Neural progenitor cell (in vitro differentiated cells): ENCODE measurements at regions not wholly inside any gene's neighbourhood (a gene's known extent, or its start where the extent isn't known, plus 50 kb on each side); places are given as distances from the start of the nearest gene placed in this dataset.

Experiments
- DNase-seq: peaks from one replicate; pipeline ENCODE4 v3.0.0-alpha.2; 2016; ENCODE audit warnings: low spot score
- H2AFZ ChIP-seq: fragments of 200-600 bp; sonication (generic); replicated peaks from 2 replicates; pipeline ENCODE4 v1.6.1; 2016; ENCODE audit warnings: antibody characterized with exemption
- H3F3A ChIP-seq: fragments of 200-600 bp; sonication (generic); 2 replicates; pipeline ENCODE4 v1.6.1; 2016; ENCODE audit warnings: antibody characterized with exemption, low read depth
- H3K27ac ChIP-seq: fragments of 200-600 bp; sonication (generic); 2 replicates; pipeline ENCODE4 v1.5.1; 2016; ENCODE audit warnings: mild to moderate bottlenecking
- H3K27me3 ChIP-seq: fragments of 200-600 bp; sonication (generic); 2 replicates; pipeline ENCODE4 v1.6.1; 2016; ENCODE audit warnings: mild to moderate bottlenecking, moderate library complexity
- H3K36me3 ChIP-seq: fragments of 200-600 bp; sonication (generic); 2 replicates; pipeline ENCODE4 v1.5.1; 2016
- H3K4me1 ChIP-seq: fragments of 200-600 bp; sonication (generic); 2 replicates; pipeline ENCODE4 v1.6.1; 2016; ENCODE audit warnings: mixed run types
- H3K4me2 ChIP-seq: fragments of 200-600 bp; sonication (generic); 2 replicates; pipeline ENCODE4 v1.6.1; 2016
- H3K4me3 ChIP-seq: fragments of 200-600 bp; sonication (generic); 2 replicates; pipeline ENCODE4 v1.5.1; 2016
- H3K79me2 ChIP-seq: fragments of 200-600 bp; sonication (generic); 2 replicates; pipeline ENCODE4 v1.6.1; 2016; ENCODE audit warnings: low read depth
- H3K9ac ChIP-seq: fragments of 200-600 bp; sonication (generic); 2 replicates; pipeline ENCODE4 v1.6.1; 2016
- H3K9me3 ChIP-seq: fragments of 200-600 bp; sonication (generic); 2 replicates; pipeline ENCODE4 v1.5.1; 2016; ENCODE audit warnings: low read depth
- H4K20me1 ChIP-seq: fragments of 200-600 bp; sonication (generic); 2 replicates; pipeline ENCODE4 v1.6.1; 2016; ENCODE audit warnings: low read depth
- H3K27ac Mint-ChIP-seq: 3 replicates; pipeline ENCODE4 v1.8.0; 2021; ENCODE audit warnings: mixed read lengths
- H3K27me3 Mint-ChIP-seq: 2 replicates; pipeline ENCODE4 v1.8.0; 2022; ENCODE audit warnings: low read depth, mild to moderate bottlenecking, inconsistent platforms, moderate library complexity, mixed read lengths; ENCODE audit not compliant: insufficient read depth
- H3K36me3 Mint-ChIP-seq: 3 replicates; pipeline ENCODE4 v1.8.0; 2021; ENCODE audit warnings: mixed read lengths
- H3K4me1 Mint-ChIP-seq: 3 replicates; pipeline ENCODE4 v1.8.0; 2021; ENCODE audit warnings: mixed read lengths
- H3K4me3 Mint-ChIP-seq: 3 replicates; pipeline ENCODE4 v1.8.0; 2021; ENCODE audit warnings: mild to moderate bottlenecking, moderate library complexity, mixed read lengths
- H3K9me3 Mint-ChIP-seq: 3 replicates; pipeline ENCODE4 v1.8.0; 2020; ENCODE audit warnings: mixed read lengths
- EZH2 ChIP-seq: fragments of 200-600 bp; sonication (generic); IDR thresholded peaks from 2 replicates; pipeline ENCODE4 v1.6.1; 2017; ENCODE audit warnings: antibody characterized with exemption, mild to moderate bottlenecking, moderate library complexity
- EZH2phosphoT487 ChIP-seq: fragments of 200-600 bp; sonication (generic); IDR thresholded peaks from 2 replicates; pipeline ENCODE4 v1.6.1; 2017; ENCODE audit warnings: antibody characterized with exemption
- TF ChIP-seq, protein P1 (sequence below): fragments of 200-600 bp; sonication (generic); IDR thresholded peaks from 2 replicates; pipeline ENCODE4 v1.5.1; 2017; ENCODE audit warnings: antibody characterized with exemption, mild to moderate bottlenecking

DNA sequence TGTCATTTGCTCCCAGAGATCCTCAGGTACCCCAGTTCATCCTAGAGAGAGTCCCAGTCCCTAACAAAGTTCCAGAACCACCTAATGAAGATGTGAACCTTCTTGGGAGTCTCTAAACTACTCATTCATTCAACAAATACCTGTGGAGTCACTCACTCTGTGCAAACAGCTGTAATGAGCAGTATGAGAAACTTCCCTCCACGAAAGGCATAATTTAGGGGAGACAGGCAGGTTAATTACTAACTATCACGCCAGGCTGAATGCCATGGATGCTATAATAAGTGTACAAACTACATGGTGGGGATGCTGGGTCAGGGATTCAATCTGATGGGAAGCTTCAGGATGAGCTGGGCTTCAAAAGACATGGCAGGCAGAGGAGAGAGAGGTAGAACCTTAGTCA lies 70.1 kb upstream of the AFDN start:
- no peaks in the 10 kb centered on the region for H3K27me3 ChIP-seq
- H3K27ac ChIP-seq: no peak overlapping the region
- H3K9me3 Mint-ChIP-seq: peaks cover 13% of the 10 kb centered on the region
- TF ChIP-seq EZH2: no peak
- TF ChIP-seq EZH2phosphoT487: no peak
- no peaks in the 10 kb centered on the region for H3K36me3 ChIP-seq
- no peak overlapping the region for H3K4me2 ChIP-seq
- peaks cover 6% of the 10 kb centered on the region for H3K27me3 Mint-ChIP-seq
- H3K27ac Mint-ChIP-seq: no peak overlapping the region
- no peaks in the 10 kb centered on the region for H3K79me2 ChIP-seq
- no peaks in the 10 kb centered on the region for H3F3A ChIP-seq
- no peak overlapping the region for H3K4me3 Mint-ChIP-seq
- DNase-seq: no peak
- no peaks in the 10 kb centered on the region for H3K36me3 Mint-ChIP-seq
- no peak overlapping the region for H3K9ac ChIP-seq
- H3K9me3 ChIP-seq: no peaks in the 10 kb centered on the region
- no peak overlapping the region for H3K4me3 ChIP-seq
- H3K4me1 ChIP-seq: no peaks in the 10 kb centered on the region
- peaks cover 38% of the 10 kb centered on the region for H3K4me1 Mint-ChIP-seq
- H2AFZ ChIP-seq: no peak overlapping the region
- no peaks in the 10 kb centered on the region for H4K20me1 ChIP-seq

DNA sequence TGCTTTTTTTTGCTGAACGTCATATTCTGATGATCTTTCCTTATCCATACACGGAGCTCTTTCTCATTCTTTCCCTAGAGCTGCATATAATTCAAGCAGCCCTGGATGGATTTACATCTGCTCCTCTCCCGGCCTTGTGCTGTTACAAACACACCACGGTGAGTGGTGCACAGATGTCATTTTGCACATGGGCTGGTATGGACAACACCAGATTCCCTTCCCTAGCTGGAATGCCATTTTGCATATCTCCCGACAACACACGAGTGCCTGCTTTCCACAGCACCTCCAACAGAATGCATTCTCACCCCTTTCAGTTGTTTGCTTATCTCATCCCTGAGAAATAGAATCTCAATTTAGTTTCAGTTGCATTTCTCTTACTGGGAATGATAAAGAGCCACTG lies 69.5 kb upstream of the AFDN start:
- no peaks in the 10 kb centered on the region for H3K27me3 ChIP-seq
- H3K9ac ChIP-seq: no peak overlapping the region
- no peaks in the 10 kb centered on the region for H3K9me3 ChIP-seq
- H2AFZ ChIP-seq: no peak overlapping the region
- Mint-ChIP-seq H3K36me3 (no peaks in the 10 kb centered on the region), H3K4me1 (peaks cover 44% of the 10 kb centered on the region), H3K9me3 (peaks cover 10% of the 10 kb centered on the region), H3K4me3 (no peak overlapping the region), H3K27ac (no peak overlapping the region), H3K27me3 (peaks cover 8% of the 10 kb centered on the region)
- H3K27ac ChIP-seq: no peak overlapping the region
- no peak overlapping the region for H3K4me3 ChIP-seq
- TF ChIP-seq, protein P1, sequence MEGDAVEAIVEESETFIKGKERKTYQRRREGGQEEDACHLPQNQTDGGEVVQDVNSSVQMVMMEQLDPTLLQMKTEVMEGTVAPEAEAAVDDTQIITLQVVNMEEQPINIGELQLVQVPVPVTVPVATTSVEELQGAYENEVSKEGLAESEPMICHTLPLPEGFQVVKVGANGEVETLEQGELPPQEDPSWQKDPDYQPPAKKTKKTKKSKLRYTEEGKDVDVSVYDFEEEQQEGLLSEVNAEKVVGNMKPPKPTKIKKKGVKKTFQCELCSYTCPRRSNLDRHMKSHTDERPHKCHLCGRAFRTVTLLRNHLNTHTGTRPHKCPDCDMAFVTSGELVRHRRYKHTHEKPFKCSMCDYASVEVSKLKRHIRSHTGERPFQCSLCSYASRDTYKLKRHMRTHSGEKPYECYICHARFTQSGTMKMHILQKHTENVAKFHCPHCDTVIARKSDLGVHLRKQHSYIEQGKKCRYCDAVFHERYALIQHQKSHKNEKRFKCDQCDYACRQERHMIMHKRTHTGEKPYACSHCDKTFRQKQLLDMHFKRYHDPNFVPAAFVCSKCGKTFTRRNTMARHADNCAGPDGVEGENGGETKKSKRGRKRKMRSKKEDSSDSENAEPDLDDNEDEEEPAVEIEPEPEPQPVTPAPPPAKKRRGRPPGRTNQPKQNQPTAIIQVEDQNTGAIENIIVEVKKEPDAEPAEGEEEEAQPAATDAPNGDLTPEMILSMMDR: no peak
- TF ChIP-seq EZH2 (no peak), EZH2phosphoT487 (no peak)
- H3K4me1 ChIP-seq: no peaks in the 10 kb centered on the region
- no peaks in the 10 kb centered on the region for H3F3A ChIP-seq
- H4K20me1 ChIP-seq: no peaks in the 10 kb centered on the region
- no peak overlapping the region for H3K4me2 ChIP-seq
- H3K36me3 ChIP-seq: no peaks in the 10 kb centered on the region
- H3K79me2 ChIP-seq: no peaks in the 10 kb centered on the region
- no peak for DNase-seq

DNA sequence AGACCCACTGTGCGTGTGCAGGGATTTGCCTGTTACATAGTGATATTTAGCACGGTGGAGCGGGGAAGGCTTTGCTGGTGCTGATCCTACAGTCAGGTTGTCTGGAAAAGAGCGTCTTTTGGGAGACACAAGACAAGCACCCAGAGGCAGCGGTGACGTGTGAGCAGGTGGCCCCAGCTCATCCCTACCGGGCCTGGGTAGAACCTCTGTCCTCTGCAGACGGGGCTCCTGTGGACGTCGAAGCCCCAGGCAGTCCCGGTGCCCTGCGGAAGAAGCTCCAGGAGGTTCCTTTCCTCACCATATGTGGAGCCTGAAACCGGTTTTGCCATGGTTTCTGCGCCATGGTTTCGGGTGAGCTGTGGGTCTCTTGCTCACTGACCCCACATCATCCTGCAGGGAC lies 68.9 kb upstream of the AFDN start:
- Histone ChIP-seq H3K27me3 (no peaks in the 10 kb centered on the region), H3K4me2 (no peak overlapping the region), H3K9me3 (no peaks in the 10 kb centered on the region), H4K20me1 (no peaks in the 10 kb centered on the region), H3K4me3 (no peak overlapping the region), H3F3A (no peaks in the 10 kb centered on the region), H3K27ac (no peak overlapping the region), H3K79me2 (no peaks in the 10 kb centered on the region), H3K36me3 (no peaks in the 10 kb centered on the region), H3K9ac (no peak overlapping the region), H3K4me1 (no peaks in the 10 kb centered on the region), H2AFZ (no peak overlapping the region)
- no peak for DNase-seq
- Mint-ChIP-seq H3K4me3 (no peak overlapping the region), H3K9me3 (peaks cover 10% of the 10 kb centered on the region), H3K36me3 (no peaks in the 10 kb centered on the region), H3K27ac (no peak overlapping the region), H3K27me3 (peaks cover 8% of the 10 kb centered on the region), H3K4me1 (peaks cover 49% of the 10 kb centered on the region)
- TF ChIP-seq EZH2phosphoT487 (no peak), EZH2 (no peak)
- TF ChIP-seq, protein P1: no peak

DNA sequence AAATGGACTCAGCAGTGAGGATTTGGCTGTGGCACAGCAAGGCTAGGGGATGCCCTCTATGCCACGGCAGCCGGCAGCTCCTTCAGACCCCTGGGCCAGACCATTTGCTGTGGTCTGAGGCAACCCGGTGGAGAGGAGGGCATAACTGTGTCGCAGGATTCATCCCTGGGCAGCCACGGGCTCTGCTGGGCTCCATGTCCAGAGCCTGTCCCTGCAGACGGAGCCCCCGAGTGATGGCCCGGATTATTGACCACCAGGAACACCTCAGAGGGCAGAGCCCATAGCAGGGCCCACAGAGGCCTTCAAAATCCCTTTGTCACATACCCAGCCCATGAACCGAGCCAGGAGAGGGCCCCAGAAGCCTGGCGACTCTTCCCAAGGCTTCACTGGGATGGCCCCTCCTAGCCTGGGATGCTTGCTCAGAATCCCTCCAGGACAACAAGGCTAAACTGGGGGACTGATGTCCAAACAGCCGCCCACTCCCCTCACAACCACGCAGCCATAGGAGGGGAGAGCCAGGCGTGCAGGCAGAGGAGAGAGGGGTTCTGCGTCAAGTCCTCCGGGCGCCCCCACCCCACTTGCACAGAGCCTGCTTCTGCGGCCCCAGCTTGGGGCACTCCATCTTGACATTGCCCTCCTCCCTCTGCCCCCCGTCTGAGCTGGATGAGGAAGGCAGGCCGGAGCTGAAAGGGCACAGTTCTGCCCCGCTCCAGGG lies 68.2 kb upstream of the AFDN start:
- Histone ChIP-seq H3K4me1 (no peaks in the 10 kb centered on the region), H3K79me2 (no peaks in the 10 kb centered on the region), H3K27ac (no peak overlapping the region), H4K20me1 (no peaks in the 10 kb centered on the region), H3K36me3 (no peaks in the 10 kb centered on the region), H2AFZ (no peak overlapping the region), H3K27me3 (no peaks in the 10 kb centered on the region), H3K9ac (no peak overlapping the region), H3K4me3 (no peak overlapping the region), H3K4me2 (no peak overlapping the region), H3F3A (no peaks in the 10 kb centered on the region), H3K9me3 (no peaks in the 10 kb centered on the region)
- Mint-ChIP-seq H3K27ac (peak overlapping the region; percentile 52), H3K36me3 (no peaks in the 10 kb centered on the region), H3K4me3 (peak overlapping the region; percentile 6), H3K9me3 (peaks cover 10% of the 10 kb centered on the region), H3K27me3 (peaks cover 8% of the 10 kb centered on the region), H3K4me1 (peaks cover 55% of the 10 kb centered on the region)
- TF ChIP-seq EZH2phosphoT487 (no peak), EZH2 (no peak)
- TF ChIP-seq, protein P1: no peak
- no peak for DNase-seq
